Fibroblast of upper back skin (primary cell): ENCODE measurements at regions not wholly inside any gene's neighbourhood (a gene's known extent, or its start where the extent isn't known, plus 50 kb on each side); places are given as distances from the start of the nearest gene placed in this dataset.
"Not testable (repeated sequence)": the region's sequence is repeated elsewhere in the genome, so short reads cannot be mapped to it uniquely, and the experiment has no call there.

Experiments
- DNase-seq: peaks from one replicate; pipeline ENCODE4 v3.0.0-alpha.2; 2013

DNA sequence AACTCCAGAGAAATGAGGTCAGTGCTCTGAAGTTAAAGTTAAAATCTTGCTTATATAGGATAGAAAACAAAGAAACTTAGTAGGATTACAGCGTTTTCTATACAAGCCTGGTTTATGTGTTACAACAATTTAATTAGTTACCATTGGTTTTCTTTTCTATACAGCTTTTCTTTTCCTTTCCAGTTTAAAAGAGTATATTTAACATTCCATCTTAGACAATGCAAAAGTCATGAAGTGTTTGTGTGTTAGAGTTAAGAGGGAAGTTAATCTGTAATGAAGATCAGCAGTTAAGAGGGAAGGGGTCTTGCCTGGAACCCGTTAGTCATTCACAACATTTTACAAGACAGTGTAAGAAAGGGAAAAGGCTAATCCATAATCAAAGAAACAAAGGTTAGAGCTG is 338.3 kb downstream of the OTUD1 start:
- DNase-seq, result no peak

DNA sequence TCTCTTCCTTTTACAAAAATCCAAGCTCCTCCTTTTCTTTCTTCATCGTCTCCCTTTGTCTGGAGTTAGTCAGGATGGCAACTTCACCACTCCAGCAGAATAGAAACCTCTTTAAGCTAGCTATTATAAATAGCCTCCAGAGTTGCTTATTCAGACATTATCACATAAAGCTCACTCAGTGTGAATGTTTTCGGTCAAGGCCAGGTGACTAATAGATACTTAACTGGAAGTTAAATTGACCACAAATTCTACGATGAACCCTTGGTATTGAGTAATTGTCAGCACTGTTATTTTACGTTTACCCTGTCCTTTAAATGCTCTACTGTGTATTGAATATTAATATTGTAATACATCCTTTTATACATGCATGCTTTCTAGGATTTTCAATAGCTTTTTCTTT is 340.4 kb downstream of the OTUD1 start:
- DNase-seq, result no peak

DNA sequence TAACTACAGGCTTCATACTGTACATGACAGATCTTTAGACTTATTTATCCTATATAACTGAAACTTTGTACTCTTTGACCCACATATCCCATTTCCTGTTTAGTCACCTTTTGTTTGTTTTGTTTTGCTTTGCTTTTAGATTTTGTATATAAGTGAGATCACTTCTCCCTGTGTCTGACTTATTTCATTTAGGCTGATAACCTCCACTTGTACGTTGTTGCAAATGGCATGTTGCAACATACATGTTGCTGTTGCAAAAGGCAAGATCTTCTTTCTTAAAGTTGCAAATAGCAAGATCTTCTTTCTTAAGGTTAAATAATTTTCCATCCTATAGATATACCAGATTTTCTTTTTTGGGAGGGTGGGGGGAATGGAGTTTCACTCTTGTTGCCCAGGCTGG is 341.5 kb downstream of the OTUD1 start:
- DNase-seq, result no peak

DNA sequence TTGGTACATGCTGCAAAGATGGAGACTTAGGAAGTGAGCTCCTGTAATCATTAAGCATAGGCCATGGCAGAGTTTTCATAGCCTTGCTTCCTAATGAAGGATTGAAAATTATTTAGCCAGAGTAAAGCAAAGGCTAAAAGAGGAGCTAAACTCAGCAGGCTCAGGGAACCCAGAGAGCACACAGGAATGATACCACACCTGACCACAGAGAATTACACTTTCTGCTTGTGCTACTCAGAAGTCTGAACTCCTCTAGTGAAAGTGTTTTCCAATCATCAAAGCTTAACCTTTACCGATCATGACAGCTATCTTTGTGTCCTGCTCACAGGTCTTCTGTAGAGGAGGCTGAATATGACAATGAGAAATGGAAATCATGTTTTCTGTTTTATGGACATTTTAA is 347.7 kb downstream of the OTUD1 start:
- DNase-seq, result no peak

DNA sequence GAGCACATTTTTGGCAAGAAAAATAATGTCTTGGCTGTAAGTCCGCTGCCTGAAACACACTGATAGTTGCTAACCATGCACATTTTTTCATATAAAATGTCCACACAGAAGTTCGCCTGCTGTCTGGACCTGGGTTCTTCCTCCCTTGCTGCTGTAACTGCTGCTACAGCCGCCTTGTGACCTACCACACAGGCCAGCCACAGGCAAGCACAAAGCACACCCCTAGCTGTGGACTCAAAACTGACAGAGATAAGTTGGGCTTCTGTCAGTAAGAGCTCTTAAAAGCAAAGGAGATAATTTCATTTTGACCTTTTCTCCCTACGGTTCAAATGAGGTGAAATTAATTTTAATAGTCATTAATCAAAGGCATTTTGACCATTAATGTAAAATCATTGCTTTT is 354.7 kb downstream of the OTUD1 start:
- no peak for DNase-seq

DNA sequence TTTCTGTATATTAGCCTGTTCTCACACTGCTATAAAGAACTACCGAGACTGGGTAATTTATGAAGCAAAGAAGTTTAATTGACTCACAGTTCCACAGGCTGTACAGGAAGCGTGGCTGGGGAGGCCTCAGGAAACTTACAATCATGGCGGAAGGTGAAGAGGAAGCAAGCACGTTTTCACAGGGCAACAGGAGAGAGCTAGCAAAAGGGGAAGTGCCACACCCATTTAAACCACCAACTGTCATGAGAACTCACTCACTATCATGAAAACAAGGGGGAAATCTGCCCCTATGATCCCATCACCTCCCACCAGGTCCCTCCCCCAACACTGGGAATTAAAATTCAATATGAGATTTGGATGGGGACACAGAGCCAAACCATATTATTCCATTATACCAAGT is 358.6 kb downstream of the OTUD1 start:
- not testable (repeated sequence) for DNase-seq

DNA sequence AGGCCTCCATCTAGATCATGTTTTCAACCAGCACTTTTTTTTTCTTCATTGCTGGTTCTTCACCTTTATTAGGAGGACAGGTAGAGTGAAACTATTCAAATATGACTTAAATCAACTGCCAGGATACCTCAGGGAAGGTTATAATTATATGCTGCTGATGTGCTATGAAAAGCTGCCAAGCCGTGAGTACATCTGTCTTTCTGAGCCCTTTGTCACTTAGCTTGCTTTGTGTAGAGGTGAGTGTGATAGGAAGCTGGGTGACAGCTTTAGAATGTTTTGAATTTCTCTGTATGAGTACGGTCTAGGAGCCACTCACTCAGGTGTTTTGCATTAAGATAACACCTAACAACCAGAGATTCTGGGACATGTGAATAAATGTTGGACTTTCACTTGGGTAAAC is 365.2 kb downstream of the OTUD1 start:
- no peak for DNase-seq

DNA sequence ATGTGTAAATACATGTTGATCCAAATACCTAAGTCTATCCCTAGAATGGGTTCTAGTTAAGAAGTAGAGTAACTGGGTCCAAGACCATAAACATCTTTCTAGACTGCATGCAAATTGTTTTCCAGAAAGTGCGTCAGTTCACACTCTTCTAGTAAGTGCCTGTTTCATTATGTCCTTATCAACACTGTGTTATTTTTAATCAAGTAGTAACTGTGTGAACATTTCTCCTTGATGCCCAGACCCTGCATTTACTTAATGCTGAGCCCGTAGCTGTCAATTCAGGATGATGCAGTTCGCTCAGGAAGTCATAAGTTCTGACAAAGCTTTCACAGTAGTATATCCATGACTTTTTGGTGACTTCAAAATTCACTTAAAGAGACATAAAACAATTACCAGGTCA is 374.8 kb downstream of the OTUD1 start:
- no peak for DNase-seq

DNA sequence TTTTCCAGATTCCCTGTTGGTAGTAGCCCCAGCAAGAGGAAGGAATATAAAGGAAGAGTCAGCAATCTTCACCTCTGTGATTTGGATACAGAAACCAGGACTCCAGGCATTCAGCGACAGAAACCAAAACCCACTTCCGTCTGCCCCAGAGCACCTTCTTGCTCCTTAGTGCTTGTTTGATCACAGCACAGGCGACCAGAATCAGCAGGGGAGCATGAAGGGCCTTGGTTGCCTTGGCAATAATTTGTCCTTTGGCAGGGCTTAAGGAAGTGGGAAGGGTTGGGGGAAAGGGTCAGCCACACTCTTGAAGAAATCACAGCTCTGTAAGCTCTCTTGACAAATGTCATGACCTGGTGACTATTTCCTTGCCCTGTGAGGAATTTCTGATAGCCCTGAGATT is 379.6 kb downstream of the OTUD1 start:
- DNase-seq, result no peak

DNA sequence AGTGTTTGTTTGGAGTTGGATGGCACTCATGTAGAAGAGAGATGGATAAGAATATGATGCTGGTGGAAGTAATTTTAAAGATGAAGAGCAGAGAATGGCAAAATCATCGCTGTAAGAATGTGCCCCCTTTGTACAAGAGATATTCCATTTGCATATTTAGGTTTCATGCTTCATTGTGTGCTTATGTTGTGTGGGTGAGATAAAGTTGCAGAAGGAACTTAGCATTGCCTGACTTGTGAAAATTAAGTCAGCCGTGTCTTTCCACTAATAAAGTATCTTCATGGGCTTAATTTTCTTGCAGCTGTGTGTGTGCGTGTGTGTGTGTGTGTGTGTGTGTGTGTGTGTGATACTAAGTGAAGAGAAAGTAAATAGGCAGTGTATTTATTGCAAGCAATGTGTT is 381.9 kb downstream of the OTUD1 start:
- no peak for DNase-seq

DNA sequence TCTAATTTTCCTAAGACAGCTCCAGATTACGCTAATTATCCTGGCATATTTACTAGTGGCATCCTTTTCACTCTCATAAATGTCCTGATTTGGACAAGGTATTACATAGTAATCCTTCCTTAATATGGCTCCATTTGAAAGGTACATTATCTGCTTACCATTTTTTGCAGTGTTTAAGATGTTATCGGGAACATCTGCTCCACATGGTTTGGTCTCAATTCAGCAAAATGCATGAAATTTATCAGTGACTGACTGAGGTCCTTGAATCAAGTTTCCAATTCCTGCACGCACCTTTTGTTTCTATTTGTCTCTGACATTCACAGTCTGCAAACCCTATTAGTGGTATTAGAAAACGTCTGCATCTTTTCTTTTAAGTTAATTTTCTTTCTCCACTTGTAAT is 384.1 kb upstream of the KIAA1217 start:
- no peak for DNase-seq

DNA sequence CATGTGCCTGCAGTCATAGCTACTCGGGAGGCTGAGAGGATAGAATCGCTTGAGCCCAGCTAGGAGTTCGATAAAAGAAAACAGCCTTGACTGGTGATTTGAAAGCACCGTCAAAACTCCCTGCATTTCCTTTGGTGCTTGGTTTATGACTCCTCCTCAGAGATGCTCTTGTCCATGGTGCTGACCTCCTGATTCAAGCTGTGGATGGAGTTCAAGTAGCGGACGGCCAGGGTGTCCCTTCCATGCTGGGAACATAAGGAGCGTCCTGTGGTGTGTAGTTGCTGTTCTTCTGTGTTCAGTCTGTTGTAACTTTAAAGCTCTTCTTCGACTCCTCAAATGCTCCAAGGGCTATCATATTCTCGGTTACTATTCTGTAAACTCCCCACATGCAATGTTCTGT is 382.5 kb upstream of the KIAA1217 start:
- DNase-seq, result peak; percentile 6

DNA sequence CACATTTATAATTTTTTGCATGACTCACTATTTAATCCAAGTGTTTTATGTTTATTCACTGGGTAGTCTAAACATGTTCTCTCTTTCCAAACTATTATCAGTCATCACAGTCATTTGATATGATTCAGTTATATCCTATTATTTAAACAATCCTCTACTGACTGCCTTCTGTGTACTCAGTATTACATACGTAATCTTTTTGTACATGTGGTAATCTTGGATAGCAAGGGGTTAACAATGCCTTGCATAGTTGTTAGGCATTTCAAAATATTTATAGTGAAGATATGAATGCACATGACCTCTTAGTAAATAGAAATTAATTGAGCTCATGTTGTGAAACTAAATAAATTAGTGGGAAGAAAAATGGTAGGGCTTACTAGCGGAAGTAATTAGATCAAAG is 379.4 kb upstream of the KIAA1217 start:
- no peak for DNase-seq

DNA sequence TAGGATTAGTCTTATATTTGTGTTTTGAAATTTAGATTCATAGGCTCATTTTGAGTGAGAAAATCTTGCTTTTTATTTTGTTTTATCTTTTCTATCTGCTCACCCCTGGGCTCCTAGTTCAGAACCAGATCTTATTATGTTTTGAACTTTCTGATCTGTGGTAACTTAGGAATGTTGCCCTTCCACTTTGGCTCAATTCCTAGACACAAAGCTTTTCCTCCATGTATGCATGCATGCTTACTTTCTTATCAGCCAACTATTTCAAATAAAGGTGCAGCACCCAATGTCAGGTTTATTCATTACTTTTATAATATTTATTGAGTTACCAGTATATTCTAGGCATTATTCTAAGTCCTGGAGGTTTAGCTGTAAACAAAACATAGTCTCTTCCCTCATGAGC is 374.8 kb upstream of the KIAA1217 start:
- no peak for DNase-seq

DNA sequence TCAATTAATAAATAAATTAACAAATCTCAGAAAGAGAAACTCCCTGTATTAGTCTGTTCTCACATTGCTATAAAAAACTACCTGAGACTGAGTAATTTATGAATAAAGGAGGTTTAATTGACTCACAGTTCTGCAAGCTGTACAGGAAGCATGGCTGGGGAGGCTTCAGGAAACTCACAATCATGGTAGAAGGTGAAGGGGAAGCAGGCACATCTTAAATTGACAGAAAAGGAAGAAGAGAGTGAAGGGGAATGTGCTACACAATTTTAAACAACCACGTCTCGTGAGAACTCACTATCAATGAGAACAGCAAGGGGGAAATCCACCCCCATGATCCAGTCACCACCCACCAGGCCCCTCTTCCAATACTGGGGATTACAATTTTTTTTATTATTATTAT is 358.3 kb upstream of the KIAA1217 start:
- DNase-seq, result no peak

DNA sequence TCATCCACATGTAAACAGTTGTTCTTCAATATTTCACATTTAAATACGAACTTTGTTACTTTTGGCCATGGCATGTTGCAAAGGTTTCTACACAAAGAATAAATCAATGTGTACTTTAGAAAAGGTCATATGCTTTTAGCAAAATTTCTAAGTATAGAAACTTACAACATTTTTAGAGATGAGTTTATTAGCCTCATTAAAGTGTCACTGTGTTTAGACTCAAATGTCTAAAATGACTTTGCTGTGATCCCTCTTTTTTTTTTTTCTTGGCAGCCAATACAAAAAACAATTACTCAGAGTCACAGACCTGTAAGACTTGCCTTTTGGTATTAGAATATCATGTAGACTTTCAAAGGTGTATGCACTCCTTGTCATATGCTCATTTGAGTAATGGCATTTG is 349.3 kb upstream of the KIAA1217 start:
- no peak for DNase-seq

DNA sequence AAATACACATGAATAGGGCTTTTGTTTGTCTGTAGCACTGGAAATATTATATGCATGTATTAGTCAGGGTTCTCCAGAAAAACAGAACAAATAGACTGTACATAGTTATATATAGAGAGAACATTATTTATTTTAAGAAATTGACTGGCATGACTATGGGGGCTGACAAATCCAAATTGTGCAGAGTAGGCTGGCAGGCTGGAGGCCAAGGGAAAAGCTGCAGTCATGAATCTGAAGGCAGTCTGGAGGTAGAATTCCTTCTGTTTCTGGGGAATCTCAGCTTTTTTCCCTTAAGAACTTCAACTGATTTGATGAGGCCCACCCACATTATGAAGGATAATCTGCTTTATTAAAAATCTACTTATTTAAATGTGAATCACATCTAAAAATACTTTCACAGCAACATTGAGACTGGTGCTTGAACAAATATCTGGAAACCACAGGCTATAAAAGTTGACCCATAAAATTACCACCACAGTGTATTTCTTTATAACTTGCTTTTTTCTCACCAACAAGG is 344.2 kb upstream of the KIAA1217 start:
- no peak for DNase-seq

DNA sequence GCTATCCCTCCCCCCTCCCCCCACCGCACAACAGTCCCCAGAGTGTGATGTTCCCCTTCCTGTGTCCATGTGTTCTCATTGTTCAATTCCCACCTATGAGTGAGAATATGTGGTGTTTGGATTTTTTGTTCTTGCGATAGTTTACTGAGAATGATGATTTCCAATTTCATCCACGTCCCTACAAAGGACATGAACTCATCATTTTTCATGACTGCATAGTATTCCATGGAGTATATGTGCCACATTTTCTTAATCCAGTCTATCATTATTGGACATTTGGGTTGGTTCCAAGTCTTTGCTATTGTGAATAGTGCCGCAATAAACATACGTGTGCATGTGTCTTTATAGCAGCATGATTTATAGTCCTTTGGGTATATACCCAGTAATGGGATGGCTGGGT is 342.0 kb upstream of the KIAA1217 start:
- not testable (repeated sequence) for DNase-seq

DNA sequence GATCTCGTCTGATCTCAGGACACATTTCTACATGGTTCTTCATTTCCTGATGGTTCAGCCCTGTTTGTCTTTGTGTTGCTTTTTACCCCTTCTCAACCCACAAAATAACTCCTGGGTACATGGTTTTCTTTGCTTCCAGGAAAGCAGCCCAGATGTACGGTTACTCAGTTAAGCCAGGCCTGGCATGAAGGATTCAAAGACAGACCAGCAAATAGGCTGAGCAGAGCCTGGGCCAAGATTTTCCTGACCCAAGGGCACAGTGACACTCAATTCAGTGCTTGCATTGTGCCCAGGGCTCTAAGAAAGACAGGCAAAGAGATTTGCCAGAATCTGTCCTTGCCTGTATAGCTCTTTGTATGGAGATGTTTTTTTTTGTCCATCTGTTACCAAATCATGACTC is 340.8 kb upstream of the KIAA1217 start:
- DNase-seq, result no peak

DNA sequence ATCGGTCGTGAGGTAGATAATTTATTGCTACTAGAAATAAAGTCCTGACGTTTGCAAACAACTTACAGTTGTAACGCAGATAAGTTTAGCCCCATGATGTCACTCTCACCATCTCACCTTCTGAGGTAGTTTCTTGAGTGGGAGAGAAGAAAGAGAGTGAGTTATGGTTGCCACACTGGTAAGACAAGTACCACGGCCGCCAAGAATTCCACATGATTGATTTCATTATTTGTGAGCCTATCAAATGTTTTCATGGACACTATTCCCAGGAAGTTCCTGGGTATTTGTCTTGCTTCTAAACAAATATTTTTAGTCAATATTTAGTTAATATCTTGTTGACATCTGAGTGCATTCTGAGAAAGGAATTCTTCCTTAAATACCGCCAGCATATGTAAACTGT is 339.4 kb upstream of the KIAA1217 start:
- no peak for DNase-seq

DNA sequence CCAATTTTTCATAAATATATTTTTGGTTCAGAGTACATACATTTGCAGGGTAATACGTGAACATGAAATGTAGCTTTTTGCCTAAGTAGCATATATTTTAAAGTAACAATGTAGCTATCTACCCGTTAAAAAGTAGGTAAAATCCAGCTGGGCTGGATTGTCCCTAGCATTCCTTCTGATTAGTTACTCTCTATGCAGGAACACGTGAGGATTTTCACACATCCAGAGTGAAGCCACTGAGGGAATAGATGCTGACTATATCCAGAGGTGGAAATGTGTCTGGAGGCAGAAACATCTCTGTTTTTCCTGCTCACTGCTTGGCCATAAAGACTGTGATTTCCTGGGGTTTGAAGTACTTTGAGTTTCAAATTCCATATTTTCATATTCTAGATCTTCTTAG is 338.9 kb upstream of the KIAA1217 start:
- DNase-seq, result no peak

DNA sequence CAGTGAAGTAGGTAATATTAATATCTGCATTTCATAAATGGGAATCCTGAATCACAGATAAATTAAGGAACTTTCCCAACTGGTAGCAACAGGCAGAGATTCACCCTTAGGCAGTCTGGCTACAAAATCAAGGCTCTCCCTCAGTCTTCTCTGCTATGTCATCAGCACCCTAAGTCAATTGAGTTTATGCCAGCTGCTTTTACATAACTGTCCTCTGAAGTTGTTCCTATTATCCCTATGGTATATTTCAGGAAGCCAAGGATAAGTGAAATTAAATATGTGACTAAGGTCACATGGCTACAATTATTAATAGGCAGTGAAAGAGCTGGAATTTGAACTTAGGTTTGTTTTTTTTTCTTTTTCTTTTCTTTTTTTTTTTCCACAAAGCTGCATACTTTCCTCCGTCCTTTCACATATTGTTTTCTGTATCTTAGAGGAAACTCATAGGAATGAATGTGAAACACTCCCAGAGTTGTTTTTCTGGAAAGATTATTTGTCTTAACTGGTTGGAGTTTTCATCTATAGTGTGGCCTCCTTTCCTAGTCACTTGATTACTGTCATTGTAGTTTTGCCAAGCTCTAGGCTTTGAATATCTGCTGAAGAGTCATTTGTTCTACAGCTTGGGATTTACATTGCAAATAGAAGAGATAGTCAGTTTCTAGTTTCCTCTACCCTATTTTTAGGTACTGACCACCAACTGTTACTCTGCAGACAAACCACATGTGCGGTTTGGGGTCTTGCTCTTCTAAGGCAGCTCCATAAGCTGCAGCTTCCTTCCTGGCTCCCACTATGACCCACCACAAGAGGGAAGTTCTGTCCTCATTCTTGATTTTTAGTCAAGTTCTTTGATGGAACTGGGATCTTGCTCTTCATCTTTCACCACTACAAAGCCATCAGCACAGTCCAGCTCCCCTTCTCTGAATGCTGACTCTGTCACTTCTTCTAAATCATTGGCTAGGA is 338.0 kb upstream of the KIAA1217 start:
- no peak for DNase-seq

DNA sequence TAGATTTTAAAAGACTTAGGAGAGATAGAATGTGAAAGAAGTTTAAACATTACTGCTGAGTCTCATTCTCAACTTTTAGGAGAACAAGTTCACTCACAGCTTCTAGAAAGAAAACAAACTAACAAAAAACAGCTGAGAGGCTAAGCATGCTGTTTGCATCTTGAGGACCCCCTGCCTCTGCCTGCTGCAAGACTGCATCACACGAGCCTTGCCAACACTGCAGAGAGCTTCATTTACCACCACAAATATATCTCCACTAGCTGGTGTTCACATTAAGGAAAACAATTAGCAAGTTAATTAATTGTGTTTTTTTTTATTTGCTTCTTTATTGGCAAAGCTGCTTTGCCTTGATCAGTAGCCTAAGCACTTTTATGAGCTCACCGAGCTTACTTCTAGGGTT is 336.6 kb upstream of the KIAA1217 start:
- no peak for DNase-seq

DNA sequence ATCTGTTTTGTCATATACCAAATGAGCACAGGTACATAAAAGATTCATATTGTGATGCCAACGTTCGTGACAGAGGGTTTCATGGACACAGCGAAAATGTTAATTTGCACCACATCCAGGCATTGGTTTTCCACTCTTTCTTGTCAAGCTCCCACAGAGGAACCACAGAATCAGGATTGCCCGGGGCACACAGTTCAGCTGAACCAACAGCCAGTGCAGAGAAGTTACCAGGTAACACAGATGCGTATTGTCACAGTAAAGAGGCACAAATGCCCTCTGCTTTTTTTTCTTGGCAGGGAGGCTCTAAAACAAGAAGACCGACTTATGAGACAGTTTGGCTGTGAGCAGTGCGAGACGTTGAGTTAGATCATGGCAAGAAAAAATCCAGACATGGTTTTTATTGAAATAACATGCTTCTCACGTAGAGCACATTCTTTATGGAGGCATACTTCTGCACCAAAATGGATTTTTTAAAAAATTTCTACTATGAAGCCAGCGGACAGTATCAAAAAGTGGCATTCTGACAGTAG is 331.1 kb upstream of the KIAA1217 start:
- DNase-seq, result no peak

DNA sequence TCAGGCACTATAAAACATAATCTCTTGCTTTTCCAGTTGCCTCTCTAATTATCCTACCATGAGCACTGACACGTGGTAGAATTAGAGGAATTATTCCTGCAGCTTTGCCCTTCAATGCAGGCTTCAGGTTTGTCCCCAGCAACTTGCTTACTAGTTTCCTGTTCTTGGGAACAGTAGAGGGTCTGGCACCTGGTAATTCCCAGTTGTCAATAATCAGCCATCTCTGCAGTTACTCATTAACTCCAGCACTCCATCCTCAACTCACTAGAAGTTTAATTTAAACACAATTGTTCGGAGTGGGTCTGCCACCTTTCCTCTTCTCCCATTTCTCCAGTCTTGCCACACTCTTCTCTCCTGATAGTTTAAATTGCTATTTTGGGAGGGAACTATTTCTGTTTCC is 324.3 kb upstream of the KIAA1217 start:
- no peak for DNase-seq
